A549 (cell line): ENCODE measurements at regions not wholly inside any gene's neighbourhood (a gene's known extent, or its start where the extent isn't known, plus 50 kb on each side); places are given as distances from the start of the nearest gene placed in this dataset.

Experiments
- ATAC-seq, 2 experiments: fragments of 200-7000 bp in 1 of 2; fragments of >200 bp in 1 of 2; cut with Nextera tagmentation in 1 of 2; cut with Tn5 transposase in 1 of 2; 3 replicates each; pipeline versions ENCODE4 v1.8.0 to v1.9.1; 2018 to 2020; ENCODE audit warnings: mild to moderate bottlenecking in 1 of 2, moderate library complexity in 1 of 2
- CTCF ChIA-PET: fragments of 300-600 bp; sonication (Branson Sonifier 250); formaldehyde crosslinking; extraction: SDS; loops from one replicate; lab custom pipeline; 2021; ENCODE audit warnings: antibody characterized with exemption, inconsistent platforms; lab: Yijun Ruan, JAX
- POLR2A ChIA-PET: fragments of 350-600 bp; formaldehyde crosslinking; extraction: SDS; loops from one replicate; lab custom pipeline; 2021; ENCODE audit warnings: antibody characterized with exemption, inconsistent platforms; lab: Yijun Ruan, JAX
- DNase-seq, 2 experiments: peaks; one replicate each; pipeline versions ENCODE4 v3.0.0 to v3.0.0-alpha.2; 2011 to 2016; ENCODE audit warnings: low read depth in 1 of 2, low spot score in 1 of 2
- FAIRE-seq: peaks from 2 replicates; lab custom pipeline; 2011; peaks lifted over from hg19 to GRCh38; lab: Jason Lieb, UNC
- H3K27ac ChIP-seq, 2 experiments: fragments of >200 bp; sonication (Bioruptor Twin); formaldehyde crosslinking; 3 replicates each; pipeline ENCODE4 v1.5.1; 2016 to 2017
- H3K4me1 ChIP-seq: fragments of >200 bp; sonication (Bioruptor Twin); formaldehyde crosslinking; 3 replicates; pipeline ENCODE4 v1.6.1; 2016
- H3K4me2 ChIP-seq: fragments of >200 bp; sonication (Bioruptor Twin); formaldehyde crosslinking; 3 replicates; pipeline ENCODE4 v1.6.1; 2016
- H3K4me3 ChIP-seq: fragments of >200 bp; sonication (Bioruptor Twin); formaldehyde crosslinking; 3 replicates; pipeline ENCODE4 v1.5.1; 2016
- H3K9me3 ChIP-seq: fragments of >200 bp; sonication (Bioruptor Twin); formaldehyde crosslinking; 3 replicates; pipeline ENCODE4 v1.6.1; 2016
- BHLHE40 ChIP-seq: IDR thresholded peaks from 2 replicates; pipeline ENCODE4 v1.6.1; 2012; ENCODE audit warnings: low read depth, low read length, inconsistent platforms
- CBX2 ChIP-seq: fragments of 200-600 bp; sonication (generic); IDR thresholded peaks from 2 replicates; pipeline ENCODE4 v1.6.1; 2016; ENCODE audit warnings: low read depth, mild to moderate bottlenecking, borderline replicate concordance
- CBX8 ChIP-seq: fragments of 200-600 bp; sonication (generic); IDR thresholded peaks from 2 replicates; pipeline ENCODE4 v1.6.1; 2016
- CEBPB ChIP-seq, 2 experiments: fragments of >200 bp in 1 of 2; sonication (Bioruptor Twin) in 1 of 2; formaldehyde crosslinking in 1 of 2; IDR thresholded peaks; 2 replicates each; pipeline ENCODE4 v1.6.1; 2012 to 2016
- CHD4 ChIP-seq: fragments of 200-600 bp; sonication (generic); IDR thresholded peaks from 2 replicates; pipeline ENCODE4 v1.6.1; 2016; ENCODE audit warnings: antibody characterized with exemption, mild to moderate bottlenecking, borderline replicate concordance
- EHMT2 ChIP-seq: fragments of 200-600 bp; sonication (generic); IDR thresholded peaks from 2 replicates; pipeline ENCODE4 v1.6.1; 2016; ENCODE audit warnings: antibody characterized with exemption, low read depth, mild to moderate bottlenecking, moderate library complexity
- ELK1 ChIP-seq: fragments of 150-350 bp; IDR thresholded peaks from 2 replicates; pipeline ENCODE4 v1.6.1; 2014; ENCODE audit warnings: low read depth, mild to moderate bottlenecking, low read length
- EP300 ChIP-seq, 2 experiments: fragments of >200 bp; sonication (Bioruptor Twin); formaldehyde crosslinking; IDR thresholded peaks; 2 replicates in 1 of 2; 3 replicates in 1 of 2; pipeline ENCODE4 v1.6.1; 2016 to 2017
- ESRRA ChIP-seq: fragments of 150-350 bp; IDR thresholded peaks from 2 replicates; pipeline ENCODE4 v1.6.1; 2014; ENCODE audit warnings: mild to moderate bottlenecking, low read length, borderline replicate concordance
- HES2 ChIP-seq: fragments of >200 bp; sonication (Bioruptor Twin); formaldehyde crosslinking; IDR thresholded peaks from 2 replicates; pipeline ENCODE4 v1.6.1; 2016
- HEYL ChIP-seq: fragments of 250-450 bp; sonication (Bioruptor Pico); IDR thresholded peaks from 2 replicates; pipeline ENCODE4 v1.8.0; 2021; ENCODE audit warnings: mild to moderate bottlenecking, moderate library complexity
- HMGXB4 ChIP-seq: fragments of 250-450 bp; sonication (Bioruptor Pico); IDR thresholded peaks from 2 replicates; pipeline ENCODE4 v1.5.0; 2021; ENCODE audit warnings: mild to moderate bottlenecking, moderate library complexity, borderline replicate concordance
- HOXA7 ChIP-seq: fragments of 250-450 bp; sonication (Bioruptor Pico); IDR thresholded peaks from 2 replicates; pipeline ENCODE4 v1.5.0; 2020; ENCODE audit warnings: mild to moderate bottlenecking, moderate library complexity
- HOXB5 ChIP-seq: fragments of 250-450 bp; sonication (Bioruptor Pico); IDR thresholded peaks from 2 replicates; pipeline ENCODE4 v1.5.0; 2020; ENCODE audit warnings: mild to moderate bottlenecking, moderate library complexity
- JUN ChIP-seq, 2 experiments: fragments of >200 bp; sonication (Bioruptor Twin); formaldehyde crosslinking; IDR thresholded peaks; 2 replicates in 1 of 2; 3 replicates in 1 of 2; pipeline ENCODE4 v1.6.1; 2016 to 2017
- JUNB ChIP-seq: fragments of >200 bp; sonication (Bioruptor Twin); formaldehyde crosslinking; IDR thresholded peaks from 2 replicates; pipeline ENCODE4 v1.6.1; 2016
- MAX ChIP-seq: IDR thresholded peaks from 2 replicates; pipeline ENCODE4 v1.6.1; 2012
- MAZ ChIP-seq: fragments of 150-350 bp; IDR thresholded peaks from 2 replicates; pipeline ENCODE4 v1.6.1; 2014; ENCODE audit warnings: antibody characterized with exemption, low read depth, low read length, borderline replicate concordance
- MYC ChIP-seq: IDR thresholded peaks from 2 replicates; pipeline ENCODE4 v1.6.1; 2012; ENCODE audit warnings: mild to moderate bottlenecking, inconsistent platforms, low read length, improper control_type of control experiment, borderline replicate concordance
- NFE2L2 ChIP-seq: fragments of 150-350 bp; conservative IDR thresholded peaks from 2 replicates; pipeline ENCODE4 v1.6.1; 2014; ENCODE audit warnings: low read length
- NPAS2 ChIP-seq: fragments of 250-450 bp; sonication (Bioruptor Pico); IDR thresholded peaks from 2 replicates; pipeline ENCODE4 v1.8.0; 2022; ENCODE audit warnings: mild to moderate bottlenecking, moderate library complexity, borderline replicate concordance
- NR3C1 ChIP-seq: fragments of >200 bp; sonication (Bioruptor Twin); formaldehyde crosslinking; IDR thresholded peaks from 3 replicates; pipeline ENCODE4 v1.6.1; 2017
- SMC3 ChIP-seq: fragments of >200 bp; sonication (Bioruptor Twin); formaldehyde crosslinking; IDR thresholded peaks from 3 replicates; pipeline ENCODE4 v1.6.1; 2018; ENCODE audit warnings: inconsistent platforms
- SREBF2 ChIP-seq: fragments of 450-650 bp; IDR thresholded peaks from 2 replicates; pipeline ENCODE4 v1.6.1; 2014; ENCODE audit warnings: mild to moderate bottlenecking, moderate library complexity
- TP53 ChIP-seq: fragments of 250-450 bp; sonication (Bioruptor Pico); IDR thresholded peaks from 2 replicates; pipeline ENCODE4 v1.5.0; 2021; ENCODE audit warnings: mild to moderate bottlenecking, moderate library complexity
- ZFP36 ChIP-seq: fragments of 450-650 bp; IDR thresholded peaks from 2 replicates; pipeline ENCODE4 v1.6.1; 2014; ENCODE audit warnings: borderline replicate concordance; ENCODE audit not compliant: partially characterized antibody
- ZNF302 ChIP-seq: fragments of 250-450 bp; sonication (Bioruptor Pico); IDR thresholded peaks from 2 replicates; pipeline ENCODE4 v1.9.0; 2021; ENCODE audit warnings: inconsistent platforms, mild to moderate bottlenecking, moderate library complexity
- ZSCAN20 ChIP-seq: fragments of 250-450 bp; sonication (Bioruptor Pico); IDR thresholded peaks from 2 replicates; pipeline ENCODE4 v1.8.0; 2022; ENCODE audit warnings: mild to moderate bottlenecking, moderate library complexity
- WGBS: methylation state at CpG from one replicate; pipeline ENCODE4 v1.1.6; 2017; ENCODE audit errors: missing lambda C conversion rate; 5-methylcytosine and 5-hydroxymethylcytosine counted together

- no peak for TF ChIP-seq HES2
- no peak for TF ChIP-seq MAZ
- TF ChIP-seq CHD4: no peak
- TF ChIP-seq NR3C1: no peak
- no peak for TF ChIP-seq ZSCAN20
- TF ChIP-seq HEYL (CRISPR knock-in tag): no peak
These were observed 266.3 kb upstream of the ECI2 start (continued) for GRCh38 chr6:4401408-4402368.

- ATAC-seq: no peak
- CTCF ChIA-PET: interaction anchor here (1.2 kb wide), 1 partner anchor 14 kb away, joined by 3 read pairs; no protein-coding TSS in a partner anchor
These were observed 264.3 kb upstream of the ECI2 start for GRCh38 chr6:4399656-4400055.

GRCh38 chr6:4398791-4399190 lies 263.4 kb upstream of the ECI2 start:
- WGBS: 84% methylated on average over 3 of the region's 3 CpGs
- ATAC-seq: no peak
- POLR2A ChIA-PET: no interaction called here

More at GRCh38 chr6:4399656-4400055, 264.3 kb upstream of the ECI2 start:
- H3K4me2 ChIP-seq: no peak overlapping the region
- TF ChIP-seq ZNF302 (CRISPR knock-in tag) (no peak), CBX2 (no peak), NPAS2 (CRISPR knock-in tag) (no peak), JUN (IDR thresholded peaks at IDR 0.05) (no peak), ZFP36 (no peak), BHLHE40 (no peak), HMGXB4 (CRISPR knock-in tag) (no peak), HOXA7 (CRISPR knock-in tag) (no peak), NFE2L2 (no peak), CEBPB (IDR thresholded peaks at IDR 0.05) (no peak), ELK1 (no peak), JUNB (no peak)
- no peak for DNase-seq
- H3K27ac ChIP-seq: peak overlapping the region; percentile 81 to 84; a peak in 5 of 6 replicates
- WGBS: 77% methylated on average over 2 of the region's 2 CpGs
- no peaks in the 10 kb centered on the region for H3K9me3 ChIP-seq
- H3K4me3 ChIP-seq: no peak overlapping the region
- H3K4me1 ChIP-seq: peaks cover 44% of the 10 kb centered on the region
- no peak for FAIRE-seq
- POLR2A ChIA-PET: no interaction called here

More at GRCh38 chr6:4398791-4399190, 263.4 kb upstream of the ECI2 start:
- no peak for FAIRE-seq
- Histone ChIP-seq H3K9me3 (no peaks in the 10 kb centered on the region), H3K4me3 (no peak overlapping the region), H3K27ac (peak overlapping the region in 1 of 2 experiments; percentile 84; a peak in 3 of 6 replicates), H3K4me2 (no peak overlapping the region), H3K4me1 (peaks cover 45% of the 10 kb centered on the region)
- DNase-seq: no peak
- CTCF ChIA-PET: interaction anchor here (1.2 kb wide), 1 partner anchor 13 kb away, joined by 3 read pairs; no protein-coding TSS in a partner anchor
- TF ChIP-seq MAX: no peak
- no peak for TF ChIP-seq MAZ
- no peak for TF ChIP-seq ESRRA
- TF ChIP-seq HMGXB4 (CRISPR knock-in tag): no peak
- no peak for TF ChIP-seq ELK1
- TF ChIP-seq SREBF2: no peak
- TF ChIP-seq HOXB5: no peak
- TF ChIP-seq EP300 (IDR thresholded peaks at IDR 0.05): no peak
- no peak for TF ChIP-seq EHMT2
- TF ChIP-seq CBX8: no peak
- no peak for TF ChIP-seq TP53 (CRISPR knock-in tag)
- TF ChIP-seq MYC: no peak
- no peak for TF ChIP-seq SMC3
- TF ChIP-seq JUN (IDR thresholded peaks at IDR 0.05): no peak
